Smooth muscle cell (in vitro differentiated cells): ENCODE measurements at regions not wholly inside any gene's neighbourhood (a gene's known extent, or its start where the extent isn't known, plus 50 kb on each side); places are given as distances from the start of the nearest gene placed in this dataset.

Experiments used
- DNase-seq: peaks from one replicate; lab custom pipeline; 2025; ENCODE audit not compliant: unreplicated experiment; lab: John Stamatoyannopoulos, UW
- H2AFZ ChIP-seq: fragments of 200-600 bp; sonication (generic); 2 replicates; pipeline ENCODE4 v1.6.0; 2016; ENCODE audit warnings: antibody characterized with exemption, low read depth, mild to moderate bottlenecking
- H3F3A ChIP-seq: fragments of 200-600 bp; sonication (generic); 2 replicates; pipeline ENCODE4 v1.6.0; 2017; ENCODE audit warnings: antibody characterized with exemption, low read depth
- H3K27ac ChIP-seq: fragments of 200-600 bp; sonication (generic); 2 replicates; pipeline ENCODE4 v1.5.1; 2016; ENCODE audit warnings: low read depth, mild to moderate bottlenecking
- H3K27me3 ChIP-seq: fragments of 200-600 bp; sonication (generic); 2 replicates; pipeline ENCODE4 v1.6.1; 2016; ENCODE audit warnings: low read depth, mild to moderate bottlenecking
- H3K36me3 ChIP-seq: fragments of 200-600 bp; sonication (generic); 2 replicates; pipeline ENCODE4 v1.5.1; 2016; ENCODE audit warnings: low read depth
- H3K4me1 ChIP-seq: fragments of 200-600 bp; sonication (generic); 2 replicates; pipeline ENCODE4 v1.5.1; 2016; ENCODE audit warnings: low read depth
- H3K4me2 ChIP-seq: fragments of 200-600 bp; sonication (generic); 2 replicates; pipeline ENCODE4 v1.6.0; 2016; ENCODE audit warnings: mild to moderate bottlenecking
- H3K4me3 ChIP-seq: fragments of 200-600 bp; sonication (generic); 2 replicates; pipeline ENCODE4 v1.5.1; 2016; ENCODE audit warnings: mild to moderate bottlenecking
- H3K79me2 ChIP-seq: fragments of 200-600 bp; sonication (generic); 2 replicates; pipeline ENCODE4 v1.6.0; 2016; ENCODE audit warnings: low read depth, mild to moderate bottlenecking
- H3K9ac ChIP-seq: fragments of 200-600 bp; sonication (generic); 2 replicates; pipeline ENCODE4 v1.6.0; 2016; ENCODE audit warnings: low read depth
- H3K9me3 ChIP-seq: fragments of 200-600 bp; sonication (generic); replicated peaks from 2 replicates; pipeline ENCODE4 v1.5.1; 2016; ENCODE audit warnings: low read depth
- H4K20me1 ChIP-seq: fragments of 200-600 bp; sonication (generic); 2 replicates; pipeline ENCODE4 v1.6.0; 2016; ENCODE audit warnings: low read depth
- CTCF ChIP-seq: fragments of 200-600 bp; sonication (generic); IDR thresholded peaks from 2 replicates; pipeline ENCODE4 v1.5.1; 2017; ENCODE audit warnings: borderline replicate concordance, mild to moderate bottlenecking, antibody characterized with exemption; ENCODE audit not compliant: insufficient read depth, poor library complexity, severe bottlenecking
- WGBS: methylation state at CpG from one replicate; pipeline ENCODE4 v1.1.7; 2016; ENCODE audit warnings: low lambda C conversion rate; 5-methylcytosine and 5-hydroxymethylcytosine counted together

GRCh38 chr12:42918443-42918842 is 328.9 kb upstream of the PRICKLE1 start:
- peaks cover 21% of the 10 kb centered on the region for H3K4me1 ChIP-seq
- peak overlapping the region; percentile 82 for H3K27ac ChIP-seq
- no peaks in the 10 kb centered on the region for H3K79me2 ChIP-seq
- H2AFZ ChIP-seq = peak overlapping the region; percentile 28
- no peak overlapping the region for H3K4me3 ChIP-seq
- H3K9ac ChIP-seq = no peak overlapping the region
- H4K20me1 ChIP-seq = no peaks in the 10 kb centered on the region
- H3F3A ChIP-seq = peaks cover 41% of the 10 kb centered on the region
- H3K9me3 ChIP-seq = no peaks in the 10 kb centered on the region
- WGBS = 3% methylated on average over 3 of the region's 3 CpGs
- TF ChIP-seq CTCF = no peak
- H3K27me3 ChIP-seq = no peaks in the 10 kb centered on the region
- no peaks in the 10 kb centered on the region for H3K36me3 ChIP-seq
- peak overlapping the region; percentile 77 for H3K4me2 ChIP-seq
- no peak for DNase-seq

DNA sequence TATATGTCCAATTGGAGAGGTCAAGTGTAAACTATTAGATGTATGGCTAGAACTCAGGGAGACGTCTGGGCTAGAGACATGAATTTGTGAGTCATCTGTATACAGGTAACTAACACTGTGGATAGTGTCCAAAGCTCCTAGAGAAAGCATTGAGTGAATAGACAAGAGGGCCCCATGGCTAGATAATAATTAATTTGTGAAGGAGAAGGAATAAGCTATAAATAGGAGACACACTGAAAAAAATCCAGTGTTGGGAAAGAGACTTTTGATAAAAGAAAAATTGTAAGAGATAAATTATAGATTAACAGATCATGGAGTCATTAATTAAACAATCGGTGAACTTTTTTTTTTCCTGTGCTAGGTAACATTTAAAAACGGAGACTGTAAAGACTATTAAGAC is 326.6 kb upstream of the PRICKLE1 start:
- peaks cover 6% of the 10 kb centered on the region for H3K4me1 ChIP-seq
- H3K27ac ChIP-seq = peak overlapping the region; percentile 22
- H3K27me3 ChIP-seq = no peaks in the 10 kb centered on the region
- no peak overlapping the region for H3K4me3 ChIP-seq
- 62% methylated on average over 3 of the region's 3 CpGs for WGBS
- H3K9me3 ChIP-seq = no peaks in the 10 kb centered on the region
- H2AFZ ChIP-seq = peak overlapping the region; percentile 54
- H3K79me2 ChIP-seq = no peaks in the 10 kb centered on the region
- DNase-seq = no peak
- TF ChIP-seq CTCF = no peak
- no peaks in the 10 kb centered on the region for H4K20me1 ChIP-seq
- no peak overlapping the region for H3K9ac ChIP-seq
- peaks cover 26% of the 10 kb centered on the region for H3F3A ChIP-seq
- H3K4me2 ChIP-seq = no peak overlapping the region
- no peaks in the 10 kb centered on the region for H3K36me3 ChIP-seq

GRCh38 chr12:42915426-42915825 is 325.9 kb upstream of the PRICKLE1 start:
- Histone ChIP-seq H3K27me3 (no peaks in the 10 kb centered on the region), H3K79me2 (no peaks in the 10 kb centered on the region), H2AFZ (no peak overlapping the region), H3K4me2 (no peak overlapping the region), H3K27ac (peak overlapping the region; percentile 22), H3K36me3 (no peaks in the 10 kb centered on the region), H3K9ac (no peak overlapping the region), H4K20me1 (no peaks in the 10 kb centered on the region), H3K9me3 (no peaks in the 10 kb centered on the region), H3K4me1 (peaks cover 6% of the 10 kb centered on the region), H3K4me3 (no peak overlapping the region), H3F3A (peaks cover 18% of the 10 kb centered on the region)
- no peak for DNase-seq
- TF ChIP-seq CTCF = no peak
- WGBS = 94% methylated on average over 4 of the region's 4 CpGs

DNA sequence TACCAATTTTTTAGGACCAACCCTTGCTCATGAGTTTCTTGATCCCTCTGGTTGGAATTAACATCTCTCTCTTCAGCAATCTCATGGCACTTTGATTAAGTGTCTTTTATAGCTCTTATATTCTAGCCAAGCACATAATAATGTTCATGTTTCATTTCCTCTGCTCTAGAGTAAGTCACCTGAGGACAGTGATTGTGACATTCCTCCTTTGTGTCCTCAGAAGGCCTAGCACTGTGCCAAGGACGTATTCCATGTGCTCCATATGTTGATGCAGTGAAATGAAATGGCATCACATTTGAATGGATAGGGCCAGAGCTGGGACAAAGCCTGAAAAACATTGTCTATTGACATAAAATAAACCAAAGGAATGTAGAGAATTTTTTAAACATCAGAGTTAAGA is 322.8 kb upstream of the PRICKLE1 start:
- H3K27ac ChIP-seq = no peak overlapping the region
- TF ChIP-seq CTCF = no peak

More for the DNA sequence above, 322.8 kb upstream of the PRICKLE1 start:
- Histone ChIP-seq H3K4me3 (no peak overlapping the region), H3K9ac (no peak overlapping the region), H3K4me2 (no peak overlapping the region), H3F3A (no peaks in the 10 kb centered on the region), H4K20me1 (no peaks in the 10 kb centered on the region), H3K79me2 (no peaks in the 10 kb centered on the region), H3K36me3 (no peaks in the 10 kb centered on the region), H3K4me1 (no peaks in the 10 kb centered on the region), H2AFZ (no peak overlapping the region), H3K9me3 (no peaks in the 10 kb centered on the region), H3K27me3 (no peaks in the 10 kb centered on the region)
- DNase-seq = no peak
- 95% methylated on average over 1 of the region's 1 CpG for WGBS
